ENCODE measurements at regions not wholly inside any gene's neighbourhood (a gene's known extent, or its start where the extent isn't known, plus 50 kb on each side); places are given as distances from the start of the nearest gene placed in this dataset.

DNA sequence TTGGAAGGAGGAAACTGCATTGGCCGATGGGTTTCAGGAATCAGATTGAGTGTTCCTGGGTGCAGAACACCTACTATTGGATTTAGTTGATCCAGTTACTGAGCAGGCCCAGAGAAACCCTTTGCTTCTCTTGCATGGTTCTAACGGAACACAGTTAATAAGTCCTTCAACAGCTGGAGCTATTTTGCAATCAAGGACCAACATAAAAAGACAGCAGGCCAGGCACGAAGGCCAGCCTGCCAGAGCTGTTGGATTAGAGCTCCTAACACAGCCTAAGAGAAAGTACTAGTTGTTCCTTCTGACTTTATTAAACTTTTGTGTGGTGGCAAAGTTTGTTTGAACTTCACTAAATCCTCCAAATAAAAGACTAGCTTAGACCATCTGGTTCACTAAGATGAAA is 148.0 kb upstream of the LMO4 start:
- TF ChIP-seq, protein P1, sequence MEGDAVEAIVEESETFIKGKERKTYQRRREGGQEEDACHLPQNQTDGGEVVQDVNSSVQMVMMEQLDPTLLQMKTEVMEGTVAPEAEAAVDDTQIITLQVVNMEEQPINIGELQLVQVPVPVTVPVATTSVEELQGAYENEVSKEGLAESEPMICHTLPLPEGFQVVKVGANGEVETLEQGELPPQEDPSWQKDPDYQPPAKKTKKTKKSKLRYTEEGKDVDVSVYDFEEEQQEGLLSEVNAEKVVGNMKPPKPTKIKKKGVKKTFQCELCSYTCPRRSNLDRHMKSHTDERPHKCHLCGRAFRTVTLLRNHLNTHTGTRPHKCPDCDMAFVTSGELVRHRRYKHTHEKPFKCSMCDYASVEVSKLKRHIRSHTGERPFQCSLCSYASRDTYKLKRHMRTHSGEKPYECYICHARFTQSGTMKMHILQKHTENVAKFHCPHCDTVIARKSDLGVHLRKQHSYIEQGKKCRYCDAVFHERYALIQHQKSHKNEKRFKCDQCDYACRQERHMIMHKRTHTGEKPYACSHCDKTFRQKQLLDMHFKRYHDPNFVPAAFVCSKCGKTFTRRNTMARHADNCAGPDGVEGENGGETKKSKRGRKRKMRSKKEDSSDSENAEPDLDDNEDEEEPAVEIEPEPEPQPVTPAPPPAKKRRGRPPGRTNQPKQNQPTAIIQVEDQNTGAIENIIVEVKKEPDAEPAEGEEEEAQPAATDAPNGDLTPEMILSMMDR (IDR thresholded peaks at IDR 0.05; ENCODE audit: low read length): no peak
- TF ChIP-seq EZH2 (IDR thresholded peaks at IDR 0.05; ENCODE audit: borderline replicate concordance, low read length): no peak

Data from OCI-LY1 (cell line).